IMR-90 (cell line): ENCODE measurements at regions not wholly inside any gene's neighbourhood (a gene's known extent, or its start where the extent isn't known, plus 50 kb on each side); places are given as distances from the start of the nearest gene placed in this dataset.

Experiments used
- ATAC-seq: fragments of 200-7000 bp; cut with Tn5 transposase; 2 replicates; pipeline ENCODE4 v1.9.1; 2020; ENCODE audit warnings: low read depth, mild to moderate bottlenecking, moderate library complexity
- BruUV-seq: library from RNA; stranded (reverse); fragments of 400-500 nt; replicated peaks from 2 replicates; lab custom pipeline; 2021; lab: Mats Ljungman, UMichigan
- CTCF ChIA-PET: fragments of 300-600 bp; formaldehyde crosslinking; extraction: SDS; loops from one replicate; lab custom pipeline; 2021; ENCODE audit warnings: antibody characterized with exemption; lab: Yijun Ruan, JAX
- POLR2A ChIA-PET: fragments of 300-600 bp; sonication (Branson Sonifier 250); formaldehyde crosslinking; loops from one replicate; lab custom pipeline; 2022; ENCODE audit warnings: antibody characterized with exemption; ENCODE audit not compliant: unreplicated experiment; lab: Charles Lee
- DNase-seq: peaks from one replicate; pipeline ENCODE4 v3.0.0; 2013
- H2AFZ ChIP-seq: replicated peaks from 2 replicates; pipeline ENCODE3; 2013; ENCODE audit warnings: low read length, mild to moderate bottlenecking; ENCODE audit not compliant: poor library complexity
- H2AK5ac ChIP-seq: 2 replicates; pipeline ENCODE4 v1.6.1; 2013; ENCODE audit warnings: low read depth, low read length, inconsistent platforms
- H2AK9ac ChIP-seq: replicated peaks from 2 replicates; pipeline ENCODE3; 2013; ENCODE audit warnings: mild to moderate bottlenecking, low read depth, low read length, moderate library complexity; ENCODE audit not compliant: poor library complexity
- H2BK120ac ChIP-seq: 2 replicates; pipeline ENCODE4 v1.6.1; 2013; ENCODE audit warnings: low read depth, low read length, inconsistent platforms
- H2BK15ac ChIP-seq: 3 replicates; pipeline ENCODE4 v1.6.1; 2013; ENCODE audit warnings: low read depth, low read length, inconsistent platforms
- H2BK20ac ChIP-seq: 2 replicates; pipeline ENCODE4 v1.6.1; 2013; ENCODE audit warnings: low read depth, mild to moderate bottlenecking, inconsistent platforms, low read length, moderate library complexity
- H2BK5ac ChIP-seq: 2 replicates; pipeline ENCODE4 v1.6.1; 2013; ENCODE audit warnings: mild to moderate bottlenecking, low read depth, low read length, inconsistent platforms; ENCODE audit not compliant: poor library complexity, severe bottlenecking
- H3K14ac ChIP-seq: replicated peaks from 2 replicates; pipeline ENCODE4 v1.6.1; 2013; ENCODE audit warnings: low read depth, low read length, inconsistent platforms
- H3K18ac ChIP-seq: 2 replicates; pipeline ENCODE4 v1.6.1; 2013; ENCODE audit warnings: low read depth, low read length, control low read depth
- H3K23ac ChIP-seq: 2 replicates; pipeline ENCODE4 v1.6.1; 2013; ENCODE audit warnings: low read depth, low read length, inconsistent platforms
- H3K27ac ChIP-seq: 2 replicates; pipeline ENCODE4 v1.5.1; 2013; ENCODE audit warnings: mild to moderate bottlenecking, control low read depth, low read length; ENCODE audit not compliant: insufficient read depth
- H3K27me3 ChIP-seq: 2 replicates; pipeline ENCODE4 v1.6.1; 2013; ENCODE audit warnings: low read length; ENCODE audit not compliant: control insufficient read depth, insufficient read depth
- H3K36me3 ChIP-seq: 2 replicates; pipeline ENCODE4 v1.6.1; 2013; ENCODE audit warnings: low read length, mixed read lengths; ENCODE audit not compliant: control insufficient read depth, insufficient read depth
- H3K4ac ChIP-seq: 2 replicates; pipeline ENCODE4 v1.6.1; 2013; ENCODE audit warnings: low read depth, low read length, inconsistent platforms
- H3K4me1 ChIP-seq: 2 replicates; pipeline ENCODE4 v1.6.1; 2013; ENCODE audit warnings: low read length, mixed read lengths; ENCODE audit not compliant: control insufficient read depth, insufficient read depth
- H3K4me2 ChIP-seq: 2 replicates; pipeline ENCODE4 v1.6.1; 2013; ENCODE audit warnings: low read depth, mild to moderate bottlenecking, control low read depth, low read length, moderate library complexity
- H3K4me3 ChIP-seq: 2 replicates; pipeline ENCODE4 v1.5.1; 2013; ENCODE audit warnings: low read depth, mild to moderate bottlenecking, control low read depth, low read length, moderate library complexity; ENCODE audit not compliant: insufficient read depth
- H3K56ac ChIP-seq: 2 replicates; pipeline ENCODE4 v1.6.1; 2013; ENCODE audit warnings: low read length, inconsistent platforms; ENCODE audit not compliant: insufficient read depth; ENCODE audit errors: extremely low read depth
- H3K79me1 ChIP-seq, 2 experiments: 2 replicates each; pipeline ENCODE4 v1.6.1; 2013; ENCODE audit warnings: low read length in 2 of 2, inconsistent platforms in 1 of 2, low read depth in 1 of 2
- H3K9ac ChIP-seq: 2 replicates; pipeline ENCODE4 v1.6.1; 2013; ENCODE audit warnings: low read depth, low read length, control low read depth
- H3K9me1 ChIP-seq: 2 replicates; pipeline ENCODE4 v1.6.1; 2013; ENCODE audit warnings: low read length, inconsistent platforms; ENCODE audit not compliant: insufficient read depth
- H3K9me3 ChIP-seq: 2 replicates; pipeline ENCODE4 v1.6.1; 2013; ENCODE audit warnings: low read length; ENCODE audit not compliant: control insufficient read depth, insufficient read depth
- H4K20me1 ChIP-seq: 2 replicates; pipeline ENCODE4 v1.6.1; 2013; ENCODE audit warnings: low read length, inconsistent platforms; ENCODE audit not compliant: insufficient read depth
- H4K5ac ChIP-seq: 2 replicates; pipeline ENCODE4 v1.6.1; 2013; ENCODE audit warnings: mild to moderate bottlenecking, low read depth, low read length, control low read depth
- H4K8ac ChIP-seq, 2 experiments: 2 replicates each; pipeline ENCODE4 v1.6.1; 2013; ENCODE audit warnings: low read depth in 2 of 2, low read length in 2 of 2, control low read depth in 1 of 2, inconsistent platforms in 1 of 2
- H4K91ac ChIP-seq: 2 replicates; pipeline ENCODE4 v1.6.1; 2013; ENCODE audit warnings: low read depth, low read length, inconsistent platforms; ENCODE audit not compliant: insufficient read depth
- BHLHE40 ChIP-seq: fragments of 150-350 bp; IDR thresholded peaks from 2 replicates; pipeline ENCODE4 v1.6.1; 2016; ENCODE audit warnings: mild to moderate bottlenecking, low read depth, low read length
- CEBPB ChIP-seq: IDR thresholded peaks from 2 replicates; pipeline ENCODE4 v1.6.1; 2012; ENCODE audit warnings: low read depth, low read length, improper control_type of control experiment
- CHD1 ChIP-seq: IDR thresholded peaks from 2 replicates; pipeline ENCODE4 v1.6.1; 2012; ENCODE audit warnings: low read depth, low read length, improper control_type of control experiment
- FOS ChIP-seq: fragments of 150-350 bp; IDR thresholded peaks from 2 replicates; pipeline ENCODE4 v1.6.1; 2016; ENCODE audit warnings: low read depth, low read length
- MAFK ChIP-seq: IDR thresholded peaks from 2 replicates; pipeline ENCODE4 v1.6.1; 2012; ENCODE audit warnings: low read depth, low read length, improper control_type of control experiment
- MAZ ChIP-seq: IDR thresholded peaks from 2 replicates; pipeline ENCODE4 v1.6.1; 2012; ENCODE audit warnings: low read depth, mild to moderate bottlenecking, low read length, improper control_type of control experiment, moderate library complexity, borderline replicate concordance
- MXI1 ChIP-seq: IDR thresholded peaks from 2 replicates; pipeline ENCODE4 v1.6.1; 2012; ENCODE audit warnings: low read depth, mild to moderate bottlenecking, low read length, moderate library complexity, borderline replicate concordance
- POLR2A ChIP-seq: IDR thresholded peaks from 2 replicates; pipeline ENCODE4 v1.6.1; 2012; ENCODE audit warnings: mild to moderate bottlenecking, low read depth, low read length
- RAD21 ChIP-seq: IDR thresholded peaks from 2 replicates; pipeline ENCODE4 v1.6.1; 2012; ENCODE audit warnings: low read length, improper control_type of control experiment
- RCOR1 ChIP-seq: IDR thresholded peaks from 2 replicates; pipeline ENCODE4 v1.6.1; 2012; ENCODE audit warnings: mild to moderate bottlenecking, low read length, improper control_type of control experiment; ENCODE audit not compliant: insufficient replicate concordance
- SMC3 ChIP-seq: fragments of 150-350 bp; IDR thresholded peaks from 2 replicates; pipeline ENCODE4 v1.6.1; 2016; ENCODE audit warnings: low read depth, mild to moderate bottlenecking, antibody characterized with exemption, low read length, moderate library complexity
- WGBS, 2 experiments: methylation state at CpG; one replicate each; pipeline versions ENCODE4 v1.1.5 to v1.1.7; 2013; ENCODE audit warnings: missing lambda C conversion rate in 2 of 2; ENCODE audit not compliant: insufficient read length in 1 of 2; ENCODE audit errors: extremely low coverage in 2 of 2; 5-methylcytosine and 5-hydroxymethylcytosine counted together
- dilution Hi-C: fragments of 300-500 bp; cut with HindIII; formaldehyde crosslinking; loops from one replicate; pipeline ENCODE4 v1.14.3; 2018; ENCODE audit warnings: low sequenced_read_pairs; ENCODE audit not compliant: unreplicated experiment
- in situ Hi-C: fragments of 300-500 bp; cut with MboI; formaldehyde crosslinking; loops from 3 replicates; pipeline ENCODE4 v1.14.3; 2019; ENCODE audit warnings: low sequenced_read_pairs, inconsistent platforms, mixed read lengths
- intact Hi-C: fragments of 100-400 bp; cut with micrococcal nuclease; formaldehyde crosslinking; loops from 2 replicates; pipeline ENCODE4 v1.10.0; 2022
- TF ChIP-seq, protein P1 (sequence below): fragments of 150-350 bp; IDR thresholded peaks from 2 replicates; pipeline ENCODE4 v1.6.1; 2016; ENCODE audit warnings: low read depth, mild to moderate bottlenecking, low read length, moderate library complexity, borderline replicate concordance
- TF ChIP-seq, protein P2 (sequence below): fragments of 150-350 bp; IDR thresholded peaks from 2 replicates; pipeline ENCODE4 v1.6.1; 2017; ENCODE audit warnings: mild to moderate bottlenecking, antibody characterized with exemption, low read length, low read depth
- TF ChIP-seq, protein P3 (sequence below): conservative IDR thresholded peaks from 2 replicates; pipeline ENCODE4 v1.5.1; 2012; ENCODE audit warnings: mild to moderate bottlenecking, low read depth, low read length, improper control_type of control experiment

DNA sequence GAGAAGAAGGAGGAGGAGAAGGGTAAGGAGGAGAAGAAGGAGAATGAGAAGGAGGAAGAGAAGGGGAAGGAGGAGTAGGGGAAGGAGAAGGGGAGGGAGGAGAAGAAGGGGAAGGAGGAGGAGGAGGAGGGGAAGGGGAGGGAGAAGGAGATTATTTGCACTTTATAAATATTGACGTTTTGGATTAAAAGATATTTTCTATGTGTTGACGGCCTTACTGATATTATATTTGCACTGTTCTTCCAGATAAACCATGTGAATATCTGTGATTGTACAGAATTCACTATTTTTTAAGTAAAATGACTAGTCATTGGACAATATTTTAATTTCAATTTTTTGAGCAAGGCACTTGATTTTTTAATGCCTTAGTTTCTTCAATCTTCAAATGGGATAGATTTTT lies 310.5 kb upstream of the DNAJC19 start:
- Histone ChIP-seq H3K4me1 (no peaks in the 10 kb centered on the region), H4K20me1 (no peaks in the 10 kb centered on the region), H3K9me3 (no peaks in the 10 kb centered on the region), H2AK5ac (no peak overlapping the region), H3K4me2 (no peak overlapping the region), H3K4ac (no peak overlapping the region), H4K91ac (no peak overlapping the region), H3K79me1 (no peaks in the 10 kb centered on the region), H3K18ac (no peak overlapping the region), H2BK120ac (no peak overlapping the region), H3K36me3 (no peaks in the 10 kb centered on the region), H3K56ac (no peak overlapping the region), H3K27me3 (no peaks in the 10 kb centered on the region), H3K4me3 (no peak overlapping the region), H2AFZ (no peak overlapping the region), H3K9me1 (no peaks in the 10 kb centered on the region), H3K23ac (no peak overlapping the region), H3K27ac (no peak overlapping the region), H3K14ac (no peak overlapping the region), H4K8ac (no peak overlapping the region), H2BK5ac (no peak overlapping the region), H2BK15ac (no peak overlapping the region), H2BK20ac (no peak overlapping the region), H3K9ac (no peak overlapping the region), H2AK9ac (no peak overlapping the region), H4K5ac (no peak overlapping the region)
- intact Hi-C loops (no loop called here), in situ Hi-C loops (no loop called here), dilution Hi-C loops (no loop called here)
- DNase-seq (no peak), ATAC-seq (no peak)
- ChIA-PET POLR2A (no interaction called here), CTCF (no interaction called here)
- TF ChIP-seq, protein P1, sequence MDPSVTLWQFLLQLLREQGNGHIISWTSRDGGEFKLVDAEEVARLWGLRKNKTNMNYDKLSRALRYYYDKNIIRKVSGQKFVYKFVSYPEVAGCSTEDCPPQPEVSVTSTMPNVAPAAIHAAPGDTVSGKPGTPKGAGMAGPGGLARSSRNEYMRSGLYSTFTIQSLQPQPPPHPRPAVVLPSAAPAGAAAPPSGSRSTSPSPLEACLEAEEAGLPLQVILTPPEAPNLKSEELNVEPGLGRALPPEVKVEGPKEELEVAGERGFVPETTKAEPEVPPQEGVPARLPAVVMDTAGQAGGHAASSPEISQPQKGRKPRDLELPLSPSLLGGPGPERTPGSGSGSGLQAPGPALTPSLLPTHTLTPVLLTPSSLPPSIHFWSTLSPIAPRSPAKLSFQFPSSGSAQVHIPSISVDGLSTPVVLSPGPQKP: no peak
- TF ChIP-seq, protein P2, sequence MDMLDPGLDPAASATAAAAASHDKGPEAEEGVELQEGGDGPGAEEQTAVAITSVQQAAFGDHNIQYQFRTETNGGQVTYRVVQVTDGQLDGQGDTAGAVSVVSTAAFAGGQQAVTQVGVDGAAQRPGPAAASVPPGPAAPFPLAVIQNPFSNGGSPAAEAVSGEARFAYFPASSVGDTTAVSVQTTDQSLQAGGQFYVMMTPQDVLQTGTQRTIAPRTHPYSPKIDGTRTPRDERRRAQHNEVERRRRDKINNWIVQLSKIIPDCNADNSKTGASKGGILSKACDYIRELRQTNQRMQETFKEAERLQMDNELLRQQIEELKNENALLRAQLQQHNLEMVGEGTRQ: no peak
- TF ChIP-seq CEBPB: no peak
- TF ChIP-seq MAFK: no peak
- TF ChIP-seq MAZ: no peak
- TF ChIP-seq RCOR1: no peak
- TF ChIP-seq FOS: no peak
- TF ChIP-seq CHD1: no peak
- no peak for TF ChIP-seq RAD21
- TF ChIP-seq SMC3: no peak
- TF ChIP-seq MXI1: no peak
- no peak for TF ChIP-seq BHLHE40
- TF ChIP-seq, protein P3, sequence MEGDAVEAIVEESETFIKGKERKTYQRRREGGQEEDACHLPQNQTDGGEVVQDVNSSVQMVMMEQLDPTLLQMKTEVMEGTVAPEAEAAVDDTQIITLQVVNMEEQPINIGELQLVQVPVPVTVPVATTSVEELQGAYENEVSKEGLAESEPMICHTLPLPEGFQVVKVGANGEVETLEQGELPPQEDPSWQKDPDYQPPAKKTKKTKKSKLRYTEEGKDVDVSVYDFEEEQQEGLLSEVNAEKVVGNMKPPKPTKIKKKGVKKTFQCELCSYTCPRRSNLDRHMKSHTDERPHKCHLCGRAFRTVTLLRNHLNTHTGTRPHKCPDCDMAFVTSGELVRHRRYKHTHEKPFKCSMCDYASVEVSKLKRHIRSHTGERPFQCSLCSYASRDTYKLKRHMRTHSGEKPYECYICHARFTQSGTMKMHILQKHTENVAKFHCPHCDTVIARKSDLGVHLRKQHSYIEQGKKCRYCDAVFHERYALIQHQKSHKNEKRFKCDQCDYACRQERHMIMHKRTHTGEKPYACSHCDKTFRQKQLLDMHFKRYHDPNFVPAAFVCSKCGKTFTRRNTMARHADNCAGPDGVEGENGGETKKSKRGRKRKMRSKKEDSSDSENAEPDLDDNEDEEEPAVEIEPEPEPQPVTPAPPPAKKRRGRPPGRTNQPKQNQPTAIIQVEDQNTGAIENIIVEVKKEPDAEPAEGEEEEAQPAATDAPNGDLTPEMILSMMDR: no peak
- TF ChIP-seq POLR2A: no peak
- WGBS, 2 experiments: no CpG with 5 or more reads among the region's 2 CpGs
- no TSS peak for BruUV-seq
